Gastroesophageal sphincter (tissue), 3 donors: ENCODE measurements at regions not wholly inside any gene's neighbourhood (a gene's known extent, or its start where the extent isn't known, plus 50 kb on each side); places are given as distances from the start of the nearest gene placed in this dataset.

Source experiments
- CTCF ChIP-seq, 4 experiments: fragments of 200-600 bp in 2 of 4; fragments of 450-650 bp in 2 of 4; sonication (generic) in 1 of 4; IDR thresholded peaks; one replicate each; pipeline ENCODE4 v1.5.1; 2017 to 2019; ENCODE audit warnings: antibody characterized with exemption in 4 of 4, mild to moderate bottlenecking in 2 of 4, moderate library complexity in 2 of 4
- POLR2A ChIP-seq, 2 donors: fragments of 450-650 bp; IDR thresholded peaks; one replicate each; pipeline ENCODE4 v1.6.1; 2017; ENCODE audit warnings: antibody characterized with exemption in 2 of 2, mild to moderate bottlenecking in 2 of 2, moderate library complexity in 1 of 2

GRCh38 chr9:71590362-71590761, 178.0 kb downstream of the CEMIP2 start:
- no peak for TF ChIP-seq POLR2A (IDR thresholded peaks at IDR 0.05)
- TF ChIP-seq CTCF (IDR thresholded peaks at IDR 0.05), result no peak
